CD14-positive monocyte (primary cell): ENCODE measurements at regions not wholly inside any gene's neighbourhood (a gene's known extent, or its start where the extent isn't known, plus 50 kb on each side); places are given as distances from the start of the nearest gene placed in this dataset.

ENCODE experiments used
- DNase-seq, 3 donors: peaks; one replicate each; pipeline ENCODE4 v3.0.0-alpha.2; 2011 to 2022
- H2AFZ ChIP-seq: 2 replicates; pipeline ENCODE4 v1.6.0; 2012; ENCODE audit warnings: mild to moderate bottlenecking, low read depth, low read length, inconsistent platforms; ENCODE audit not compliant: insufficient read depth, poor library complexity, severe bottlenecking
- H3K27ac ChIP-seq, 2 donors: 1 replicate in 1 of 2; 2 replicates in 1 of 2; pipeline ENCODE4 v1.5.1; 2012 to 2013; ENCODE audit warnings: low read length in 2 of 2, control low read depth in 1 of 2, inconsistent platforms in 1 of 2, low read depth in 1 of 2, mild to moderate bottlenecking in 1 of 2
- H3K27me3 ChIP-seq, 2 donors: one replicate each; pipeline versions ENCODE4 v1.6.0 to v1.6.1; 2011 to 2013; ENCODE audit warnings: low read length in 2 of 2; ENCODE audit not compliant: control insufficient read depth in 2 of 2, insufficient read depth in 2 of 2
- H3K36me3 ChIP-seq, 2 donors: replicated peaks in 1 of 2; 1 replicate in 1 of 2; 2 replicates in 1 of 2; pipeline versions ENCODE4 v1.5.1 to v1.6.1; 2012 to 2013; ENCODE audit warnings: low read length in 2 of 2, control low read depth in 1 of 2, inconsistent platforms in 1 of 2, mild to moderate bottlenecking in 1 of 2; ENCODE audit not compliant: insufficient read depth in 2 of 2, control insufficient read depth in 1 of 2
- H3K4me1 ChIP-seq, 2 donors: 1 replicate in 1 of 2; 2 replicates in 1 of 2; pipeline versions ENCODE4 v1.5.1 to v1.6.1; 2012 to 2013; ENCODE audit warnings: low read length in 2 of 2, control low read depth in 1 of 2, inconsistent platforms in 1 of 2, mild to moderate bottlenecking in 1 of 2, moderate library complexity in 1 of 2; ENCODE audit not compliant: insufficient read depth in 2 of 2, control insufficient read depth in 1 of 2
- H3K4me2 ChIP-seq: replicated peaks from 2 replicates; pipeline ENCODE3; 2012; ENCODE audit warnings: low read length, moderate library complexity, mild to moderate bottlenecking; ENCODE audit not compliant: poor library complexity, severe bottlenecking; ENCODE audit errors: extremely low read depth
- H3K4me3 ChIP-seq, 3 experiments: fragments of 200-600 bp in 1 of 3; sonication (generic) in 1 of 3; replicated peaks in 1 of 3; 1 replicate in 2 of 3; 2 replicates in 1 of 3; pipeline ENCODE4 v1.5.1; 2011 to 2013; ENCODE audit warnings: low read length in 3 of 3, mild to moderate bottlenecking in 3 of 3, control low read depth in 2 of 3, low read depth in 2 of 3, inconsistent platforms in 1 of 3, moderate library complexity in 1 of 3
- H3K79me2 ChIP-seq: 2 replicates; pipeline ENCODE4 v1.6.0; 2012; ENCODE audit warnings: mild to moderate bottlenecking, control low read depth, inconsistent platforms, low read length, moderate library complexity; ENCODE audit not compliant: insufficient read depth
- H3K9ac ChIP-seq: 2 replicates; pipeline ENCODE4 v1.6.0; 2017; ENCODE audit warnings: low read length, mild to moderate bottlenecking; ENCODE audit not compliant: insufficient read depth, poor library complexity, severe bottlenecking
- H3K9me3 ChIP-seq, 2 donors: replicated peaks in 1 of 2; 1 replicate in 1 of 2; 2 replicates in 1 of 2; pipeline versions ENCODE4 v1.5.1 to v1.6.1; 2012 to 2013; ENCODE audit warnings: low read length in 2 of 2, control low read depth in 1 of 2; ENCODE audit not compliant: control insufficient read depth in 1 of 2, insufficient read depth in 1 of 2
- H4K20me1 ChIP-seq: 2 replicates; pipeline ENCODE4 v1.6.0; 2012; ENCODE audit warnings: mild to moderate bottlenecking, low read length, control low read depth, moderate library complexity; ENCODE audit not compliant: insufficient read depth
- H3K27ac Mint-ChIP-seq, 7 donors: one replicate each; pipeline ENCODE4 v1.8.0; 2020; ENCODE audit warnings: mild to moderate bottlenecking in 7 of 7, mixed read lengths in 7 of 7, moderate library complexity in 6 of 7, inconsistent platforms in 2 of 7
- H3K27me3 Mint-ChIP-seq, 3 donors: one replicate each; pipeline ENCODE4 v1.8.0; 2021 to 2022; ENCODE audit warnings: low read depth in 3 of 3, mild to moderate bottlenecking in 3 of 3, mixed read lengths in 3 of 3, moderate library complexity in 3 of 3, inconsistent platforms in 1 of 3
- H3K36me3 Mint-ChIP-seq, 2 donors: one replicate each; pipeline ENCODE4 v1.8.0; 2020; ENCODE audit warnings: mixed read lengths in 2 of 2, inconsistent platforms in 1 of 2, mild to moderate bottlenecking in 1 of 2
- H3K4me1 Mint-ChIP-seq: one replicate; pipeline ENCODE4 v1.8.0; 2020; ENCODE audit warnings: mild to moderate bottlenecking, mixed read lengths
- H3K4me3 Mint-ChIP-seq, 2 donors: one replicate each; pipeline ENCODE4 v1.8.0; 2020; ENCODE audit warnings: mild to moderate bottlenecking in 2 of 2, mixed read lengths in 2 of 2, moderate library complexity in 1 of 2
- H3K9me3 Mint-ChIP-seq, 7 donors: one replicate each; pipeline ENCODE4 v1.8.0; 2020 to 2022; ENCODE audit warnings: mixed read lengths in 7 of 7, mild to moderate bottlenecking in 6 of 7, moderate library complexity in 6 of 7, inconsistent platforms in 2 of 7
- CTCF ChIP-seq: fragments of 200-600 bp; IDR thresholded peaks from one replicate; pipeline ENCODE4 v1.8.0; 2022; ENCODE audit warnings: antibody characterized with exemption, mild to moderate bottlenecking
- WGBS: methylation state at CpG from one replicate; pipeline ENCODE4 v1.1.5; 2013; ENCODE audit warnings: missing lambda C conversion rate; ENCODE audit not compliant: insufficient coverage; 5-methylcytosine and 5-hydroxymethylcytosine counted together
- intact Hi-C, 2 donors: fragments of 100-400 bp; cut with micrococcal nuclease; formaldehyde crosslinking; loops; one replicate each; pipeline versions ENCODE4 v1.15.0 to v1.15.1; 2023

- H3K27ac Mint-ChIP-seq = no peak overlapping the region
- H3K4me3 Mint-ChIP-seq = no peak overlapping the region
- peaks cover 0 to 4% (median 0%) of the 10 kb centered on the region in 7 donors for H3K9me3 Mint-ChIP-seq
Observed at GRCh38 chr5:133882846-133883245, 85.6 kb downstream of the C5orf15 start.

GRCh38 chr5:133882389-133882695 lies 86.1 kb downstream of the C5orf15 start:
- Histone ChIP-seq H4K20me1 (no peaks in the 10 kb centered on the region), H3K27ac (no peak overlapping the region), H3K79me2 (no peaks in the 10 kb centered on the region), H3K36me3 (no peaks in the 10 kb centered on the region), H3K27me3 (no peaks in the 10 kb centered on the region), H3K9me3 (no peaks in the 10 kb centered on the region), H3K4me2 (no peak overlapping the region), H3K4me3 (no peak overlapping the region), H2AFZ (no peak overlapping the region), H3K9ac (no peak overlapping the region), H3K4me1 (no peaks in the 10 kb centered on the region)
- no peaks in the 10 kb centered on the region for H3K4me1 Mint-ChIP-seq
- no peak for TF ChIP-seq CTCF
- 92% methylated on average over 5 of the region's 6 CpGs for WGBS
- H3K27me3 Mint-ChIP-seq = peaks cover 3 to 7% (median 4%) of the 10 kb centered on the region in 3 donors
- H3K27ac Mint-ChIP-seq = no peak overlapping the region
- no peak for DNase-seq
- H3K36me3 Mint-ChIP-seq = no peaks in the 10 kb centered on the region
- intact Hi-C loops = no loop called here
- peaks cover 0 to 4% (median 0%) of the 10 kb centered on the region in 7 donors for H3K9me3 Mint-ChIP-seq
- no peak overlapping the region for H3K4me3 Mint-ChIP-seq

More at GRCh38 chr5:133882846-133883245, 85.6 kb downstream of the C5orf15 start:
- intact Hi-C loops = no loop called here
- H3K4me1 Mint-ChIP-seq = no peaks in the 10 kb centered on the region
- DNase-seq = no peak
- no peaks in the 10 kb centered on the region for H4K20me1 ChIP-seq
- no peak overlapping the region for H3K4me2 ChIP-seq
- H2AFZ ChIP-seq = no peak overlapping the region
- no peak overlapping the region for H3K9ac ChIP-seq
- no CpG with 5 or more reads among the region's 10 CpGs for WGBS
- H3K4me1 ChIP-seq = no peaks in the 10 kb centered on the region
- no peaks in the 10 kb centered on the region for H3K36me3 Mint-ChIP-seq
- peaks cover 3 to 6% (median 6%) of the 10 kb centered on the region in 3 donors for H3K27me3 Mint-ChIP-seq
- H3K27me3 ChIP-seq = no peaks in the 10 kb centered on the region
- TF ChIP-seq CTCF = no peak
- no peaks in the 10 kb centered on the region for H3K79me2 ChIP-seq
- H3K27ac ChIP-seq = no peak overlapping the region
- H3K9me3 ChIP-seq = no peaks in the 10 kb centered on the region
- H3K36me3 ChIP-seq = no peaks in the 10 kb centered on the region
- H3K4me3 ChIP-seq = no peak overlapping the region
